ENCODE measurements at regions not wholly inside any gene's neighbourhood (a gene's known extent, or its start where the extent isn't known, plus 50 kb on each side); places are given as distances from the start of the nearest gene placed in this dataset.
"Not testable (repeated sequence)": the region's sequence is repeated elsewhere in the genome, so short reads cannot be mapped to it uniquely, and the experiment has no call there.

- ATAC-seq (peak; percentile 33), DNase-seq (peak in 1 of 4 donors; percentile 27)
- Histone ChIP-seq H3K9me3 (peaks cover 0 to 18% of the 10 kb centered on the region in 2 donors), H3K4me3 (no peak overlapping the region), H3K27me3 (no peaks in the 10 kb centered on the region), H3K4me1 (no peaks in the 10 kb centered on the region), H3K36me3 (no peaks in the 10 kb centered on the region), H3K27ac (no peak overlapping the region)
- TF ChIP-seq CTCF (IDR thresholded peaks at IDR 0.05) = peak in 1 of 2 donors; percentile 16
- intact Hi-C loops (cut with DNase I) = no loop called here
Observed at GRCh38 chr7:81256991-81257390, 338.1 kb upstream of the SEMA3C start.

GRCh38 chr7:81248420-81248819, 329.6 kb upstream of the SEMA3C start:
- H3K27me3 ChIP-seq = no peaks in the 10 kb centered on the region
- intact Hi-C loops (cut with DNase I) = no loop called here
- no peak overlapping the region for H3K4me3 ChIP-seq
- TF ChIP-seq CTCF (IDR thresholded peaks at IDR 0.05) = no peak
- H3K36me3 ChIP-seq = no peaks in the 10 kb centered on the region
- ATAC-seq = no peak
- H3K27ac ChIP-seq = no peak overlapping the region
- peaks cover 0 to 3% of the 10 kb centered on the region in 2 donors for H3K9me3 ChIP-seq
- DNase-seq = no peak
- H3K4me1 ChIP-seq = no peaks in the 10 kb centered on the region

- ATAC-seq; H3K4me3 ChIP-seq; H3K36me3 ChIP-seq; H3K27me3 ChIP-seq; H3K4me1 ChIP-seq; H3K27ac ChIP-seq; H3K9me3 ChIP-seq; intact Hi-C loops (cut with DNase I); DNase-seq: not testable (repeated sequence)
Observed at GRCh38 chr7:81247364-81247763, 328.5 kb upstream of the SEMA3C start.

GRCh38 chr7:81245353-81245752, 326.5 kb upstream of the SEMA3C start:
- H3K27me3 ChIP-seq = no peaks in the 10 kb centered on the region
- H3K27ac ChIP-seq = no peak overlapping the region
- H3K4me1 ChIP-seq = no peaks in the 10 kb centered on the region
- no peaks in the 10 kb centered on the region for H3K36me3 ChIP-seq
- intact Hi-C loops (cut with DNase I) = no loop called here
- peaks cover 0 to 3% of the 10 kb centered on the region in 2 donors for H3K9me3 ChIP-seq
- DNase-seq (no peak), ATAC-seq (no peak)
- TF ChIP-seq CTCF (IDR thresholded peaks at IDR 0.05) = no peak
- no peak overlapping the region for H3K4me3 ChIP-seq

- no peaks in the 10 kb centered on the region for H3K36me3 ChIP-seq
- no peak for TF ChIP-seq CTCF (IDR thresholded peaks at IDR 0.05)
- intact Hi-C loops (cut with DNase I) = no loop called here
- ATAC-seq (no peak), DNase-seq (peak in 2 of 4 donors; percentile 80 to 90)
- peaks cover 0 to 3% of the 10 kb centered on the region in 2 donors for H3K9me3 ChIP-seq
- no peak overlapping the region for H3K27ac ChIP-seq
- no peaks in the 10 kb centered on the region for H3K4me1 ChIP-seq
- no peak overlapping the region for H3K4me3 ChIP-seq
- H3K27me3 ChIP-seq = no peaks in the 10 kb centered on the region
Observed at GRCh38 chr7:81244224-81244623, 325.4 kb upstream of the SEMA3C start.

GRCh38 chr7:81236560-81236959, 317.7 kb upstream of the SEMA3C start:
- no peaks in the 10 kb centered on the region for H3K27me3 ChIP-seq
- no peaks in the 10 kb centered on the region for H3K9me3 ChIP-seq
- ATAC-seq (no peak), DNase-seq (no peak)
- no peak for TF ChIP-seq CTCF (IDR thresholded peaks at IDR 0.05)
- H3K4me3 ChIP-seq = no peak overlapping the region
- H3K27ac ChIP-seq = no peak overlapping the region
- no peaks in the 10 kb centered on the region for H3K4me1 ChIP-seq
- intact Hi-C loops (cut with DNase I) = no loop called here
- H3K36me3 ChIP-seq = no peaks in the 10 kb centered on the region

Measured in left lung (tissue), 4 donors.